Breast epithelium (tissue), 4 donors: ENCODE measurements at regions not wholly inside any gene's neighbourhood (a gene's known extent, or its start where the extent isn't known, plus 50 kb on each side); places are given as distances from the start of the nearest gene placed in this dataset.

Experiments
- DNase-seq, 2 donors: peaks; one replicate each; pipeline ENCODE4 v3.0.0-alpha.2; 2019; ENCODE audit warnings: low spot score in 2 of 2
- H3K27ac ChIP-seq, 2 donors: fragments of 200-600 bp; sonication (generic) in 1 of 2; one replicate each; pipeline ENCODE4 v1.5.1; 2016 to 2019; ENCODE audit warnings: mild to moderate bottlenecking in 1 of 2
- H3K27me3 ChIP-seq, 2 donors: fragments of 200-600 bp; sonication (generic) in 1 of 2; one replicate each; pipeline versions ENCODE4 v1.5.1 to v1.6.0; 2017 to 2019; ENCODE audit warnings: control low read depth in 1 of 2, mild to moderate bottlenecking in 1 of 2
- H3K36me3 ChIP-seq: fragments of 200-600 bp; one replicate; pipeline ENCODE4 v1.5.1; 2019
- H3K4me1 ChIP-seq, 2 donors: fragments of 200-600 bp; sonication (generic); one replicate each; pipeline ENCODE4 v1.5.1; 2016 to 2019; ENCODE audit warnings: control low read depth in 1 of 2
- H3K4me3 ChIP-seq, 3 donors: fragments of 200-600 bp; sonication (generic); 1 replicate in 2 of 3; 2 replicates in 1 of 3; pipeline ENCODE4 v1.5.1; 2016 to 2019; ENCODE audit warnings: mild to moderate bottlenecking in 3 of 3, moderate library complexity in 2 of 3
- H3K9me3 ChIP-seq, 2 donors: fragments of 200-600 bp; sonication (generic) in 1 of 2; one replicate each; pipeline ENCODE4 v1.5.1; 2016 to 2019; ENCODE audit warnings: control low read depth in 1 of 2
- CTCF ChIP-seq, 3 donors: fragments of 450-650 bp; IDR thresholded peaks; one replicate each; pipeline ENCODE4 v1.5.1; 2016 to 2017; ENCODE audit warnings: antibody characterized with exemption in 3 of 3, mild to moderate bottlenecking in 3 of 3, moderate library complexity in 3 of 3
- POLR2A ChIP-seq: fragments of 450-650 bp; IDR thresholded peaks from one replicate; pipeline ENCODE4 v1.6.1; 2016; ENCODE audit warnings: antibody characterized with exemption, mild to moderate bottlenecking, moderate library complexity
- POLR2AphosphoS5 ChIP-seq, 3 donors: sonication (generic); formaldehyde crosslinking; IDR thresholded peaks; one replicate each; pipeline ENCODE4 v1.6.1; 2017; ENCODE audit warnings: antibody characterized with exemption in 3 of 3
- intact Hi-C: fragments of 100-400 bp; cut with DNase I; formaldehyde crosslinking; loops from one replicate; pipeline ENCODE4 v1.15.1; 2023; ENCODE audit warnings: low total_unique reads

GRCh38 chr2:13474538-13474937 lies 757.8 kb downstream of the TRIB2 start:
- Histone ChIP-seq H3K9me3 (peaks cover 0 to 4% of the 10 kb centered on the region in 2 donors), H3K36me3 (no peaks in the 10 kb centered on the region), H3K27ac (no peak overlapping the region), H3K4me3 (no peak overlapping the region), H3K4me1 (no peaks in the 10 kb centered on the region), H3K27me3 (no peaks in the 10 kb centered on the region)
- no peak for TF ChIP-seq POLR2A
- TF ChIP-seq CTCF (IDR thresholded peaks at IDR 0.05): no peak
- TF ChIP-seq POLR2AphosphoS5 (IDR thresholded peaks at IDR 0.05): no peak
- DNase-seq: no peak
- intact Hi-C loops: no loop called here

- Histone ChIP-seq H3K9me3 (peaks cover 0 to 4% of the 10 kb centered on the region in 2 donors), H3K27ac (no peak overlapping the region), H3K27me3 (no peaks in the 10 kb centered on the region), H3K4me3 (no peak overlapping the region), H3K36me3 (no peaks in the 10 kb centered on the region), H3K4me1 (no peaks in the 10 kb centered on the region)
- no peak for DNase-seq
- TF ChIP-seq CTCF (IDR thresholded peaks at IDR 0.05) (no peak), POLR2AphosphoS5 (IDR thresholded peaks at IDR 0.05) (no peak)
- intact Hi-C loops: no loop called here
Measured at GRCh38 chr2:13480057-13480456, 763.3 kb downstream of the TRIB2 start.

- Histone ChIP-seq H3K27ac (no peak overlapping the region), H3K9me3 (no peaks in the 10 kb centered on the region), H3K27me3 (no peaks in the 10 kb centered on the region), H3K4me3 (no peak overlapping the region), H3K36me3 (no peaks in the 10 kb centered on the region), H3K4me1 (no peaks in the 10 kb centered on the region)
- intact Hi-C loops: no loop called here
- TF ChIP-seq CTCF (IDR thresholded peaks at IDR 0.05) (no peak), POLR2A (no peak), POLR2AphosphoS5 (IDR thresholded peaks at IDR 0.05) (no peak)
- DNase-seq: no peak
Measured at GRCh38 chr2:13481201-13481600, 764.5 kb downstream of the TRIB2 start.

GRCh38 chr2:13485256-13485655 lies 768.5 kb downstream of the TRIB2 start:
- Histone ChIP-seq H3K4me3 (no peak overlapping the region), H3K9me3 (no peaks in the 10 kb centered on the region), H3K27ac (no peak overlapping the region), H3K4me1 (no peaks in the 10 kb centered on the region), H3K36me3 (no peaks in the 10 kb centered on the region), H3K27me3 (no peaks in the 10 kb centered on the region)
- no peak for TF ChIP-seq CTCF (IDR thresholded peaks at IDR 0.05)
- no peak for TF ChIP-seq POLR2AphosphoS5 (IDR thresholded peaks at IDR 0.05)
- TF ChIP-seq POLR2A: no peak
- intact Hi-C loops: no loop called here
- DNase-seq: no peak

- no peak overlapping the region for H3K27ac ChIP-seq
- no peak overlapping the region for H3K4me3 ChIP-seq
- H3K27me3 ChIP-seq: no peaks in the 10 kb centered on the region
- no peaks in the 10 kb centered on the region for H3K9me3 ChIP-seq
- TF ChIP-seq POLR2AphosphoS5 (IDR thresholded peaks at IDR 0.05) (no peak), CTCF (IDR thresholded peaks at IDR 0.05) (no peak), POLR2A (no peak)
- no peak for DNase-seq
- no peaks in the 10 kb centered on the region for H3K36me3 ChIP-seq
- H3K4me1 ChIP-seq: no peaks in the 10 kb centered on the region
- intact Hi-C loops: no loop called here
Measured at GRCh38 chr2:13488965-13489364, 772.2 kb downstream of the TRIB2 start.
